NCI-H510A (cell line): ENCODE measurements at regions not wholly inside any gene's neighbourhood (a gene's known extent, or its start where the extent isn't known, plus 50 kb on each side); places are given as distances from the start of the nearest gene placed in this dataset.

Experiments used
- DNase-seq: peaks from one replicate; lab custom pipeline; 2025; lab: John Stamatoyannopoulos, UW

DNA sequence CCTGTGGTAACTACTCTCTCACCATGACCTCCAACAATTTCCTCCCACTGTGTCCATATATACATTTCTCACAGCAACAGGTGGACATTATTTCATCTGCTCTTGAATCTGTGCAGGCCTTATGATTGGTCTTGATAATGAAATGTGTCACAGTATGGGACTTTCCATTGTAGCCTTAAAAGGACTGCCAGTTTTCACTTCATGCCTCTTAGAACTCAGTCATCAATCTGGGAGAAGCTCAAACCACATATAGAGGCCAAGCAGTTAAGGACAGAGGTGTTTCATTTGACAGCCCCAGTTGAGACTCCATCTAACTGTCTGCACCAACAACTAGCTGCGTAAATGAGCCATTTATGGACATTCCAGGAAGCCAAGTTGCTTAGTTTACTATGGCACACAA, 1534.8 kb downstream of the ARAP2 start:
- no peak for DNase-seq

DNA sequence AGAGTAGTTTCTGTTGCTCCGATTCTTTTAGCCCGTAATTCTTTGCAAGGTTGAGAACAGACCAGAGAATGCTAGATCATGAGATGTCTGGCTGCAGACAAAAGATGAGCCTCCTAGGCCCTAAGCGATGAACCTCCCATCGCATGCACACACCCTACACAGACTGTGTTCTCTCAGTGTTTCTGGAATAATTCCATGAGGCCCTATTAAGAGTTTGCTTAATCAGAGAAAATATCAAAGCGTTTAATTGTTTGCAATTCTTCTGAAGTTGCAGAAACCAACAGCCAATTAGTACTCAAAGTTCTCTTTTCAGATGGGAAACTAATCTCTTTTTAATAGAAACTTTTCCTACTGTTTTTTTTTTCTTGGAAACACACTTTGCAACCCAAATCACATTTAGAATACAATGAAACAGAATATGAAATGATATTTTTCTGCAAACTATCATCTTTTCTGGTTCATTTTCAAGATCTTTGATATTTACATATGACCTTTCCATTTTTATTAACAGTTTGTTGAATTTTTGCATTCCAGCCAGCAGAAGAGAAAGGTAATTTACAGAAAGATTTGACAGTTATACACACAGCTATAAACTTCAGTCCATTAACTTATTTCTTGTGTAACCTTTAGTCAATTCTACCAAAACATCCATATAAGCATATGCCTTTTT, 1525.6 kb downstream of the ARAP2 start:
- no peak for DNase-seq

DNA sequence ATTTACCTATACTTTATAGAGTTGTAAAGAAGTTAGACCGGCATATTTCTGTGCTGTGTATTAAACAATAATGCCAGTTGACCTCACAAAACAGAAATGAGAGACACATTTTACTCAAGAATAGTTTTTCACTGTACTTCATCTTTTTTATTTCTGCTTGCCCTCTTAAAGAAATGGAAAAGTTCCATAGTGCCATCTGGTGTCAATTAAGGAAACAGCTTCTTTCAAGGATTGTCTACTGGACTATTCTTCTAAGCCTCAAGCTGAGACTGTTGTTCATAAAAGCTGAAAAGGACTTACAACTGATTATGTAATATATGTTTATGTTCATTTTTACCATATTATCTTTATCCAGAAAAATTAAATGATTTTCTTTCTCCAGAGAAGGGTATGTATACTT, 1523.7 kb downstream of the ARAP2 start:
- no peak for DNase-seq

DNA sequence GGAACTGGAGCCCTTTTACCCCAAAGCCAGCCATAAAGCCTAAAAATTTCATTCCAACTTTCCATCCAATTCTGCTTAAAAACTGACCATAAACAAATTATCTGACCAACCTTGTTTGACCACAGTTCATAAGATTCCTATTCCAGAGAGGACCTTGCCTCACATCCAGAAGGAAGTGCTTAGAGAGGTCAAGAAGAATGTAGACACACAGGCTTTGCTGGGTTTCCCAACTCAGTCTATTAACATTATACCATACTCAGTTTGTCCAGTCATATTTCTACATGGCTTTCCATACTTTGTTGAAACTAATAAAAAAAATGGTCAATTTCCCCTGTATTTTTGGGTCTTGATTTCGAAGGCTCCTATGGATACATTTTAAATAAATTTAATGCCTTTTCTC, 1522.5 kb downstream of the ARAP2 start:
- no peak for DNase-seq

DNA sequence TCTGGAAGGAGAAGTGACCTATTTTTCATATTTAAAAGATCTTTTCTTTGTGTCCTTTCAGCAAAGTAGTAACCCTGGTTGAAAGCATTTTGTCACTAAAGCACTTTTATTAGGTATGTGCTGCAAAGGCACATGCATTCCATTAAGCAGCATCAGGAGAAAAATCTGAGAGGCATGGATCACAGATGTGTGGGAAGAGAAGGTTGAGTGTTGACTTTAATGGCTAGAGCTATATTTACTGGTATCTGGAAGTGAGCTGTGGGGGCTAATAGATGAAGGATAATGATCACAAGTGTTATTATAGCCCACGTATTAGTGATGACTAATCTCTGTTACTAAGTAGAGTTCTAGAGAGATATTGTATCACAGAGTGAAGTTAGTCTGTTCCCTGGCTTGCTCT, 1520.7 kb downstream of the ARAP2 start:
- DNase-seq: no peak

DNA sequence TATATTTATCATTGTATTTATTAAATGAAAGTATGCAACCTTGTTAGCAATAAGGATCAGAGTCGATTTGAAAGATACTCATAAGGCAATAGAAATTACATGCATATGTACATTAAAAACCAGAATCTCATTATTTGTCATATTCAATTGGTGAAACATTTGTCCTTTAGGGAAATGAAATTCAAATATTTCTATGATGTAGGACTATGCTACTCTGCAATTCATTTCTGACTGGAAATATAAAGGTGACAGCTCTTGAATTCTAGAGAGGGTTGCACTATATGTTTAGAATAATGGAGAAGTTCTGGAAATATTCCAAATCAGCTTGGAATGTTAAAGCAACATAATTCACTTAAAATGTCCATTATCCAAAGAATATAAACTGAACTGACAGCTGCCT, 1519.8 kb downstream of the ARAP2 start:
- DNase-seq: no peak

DNA sequence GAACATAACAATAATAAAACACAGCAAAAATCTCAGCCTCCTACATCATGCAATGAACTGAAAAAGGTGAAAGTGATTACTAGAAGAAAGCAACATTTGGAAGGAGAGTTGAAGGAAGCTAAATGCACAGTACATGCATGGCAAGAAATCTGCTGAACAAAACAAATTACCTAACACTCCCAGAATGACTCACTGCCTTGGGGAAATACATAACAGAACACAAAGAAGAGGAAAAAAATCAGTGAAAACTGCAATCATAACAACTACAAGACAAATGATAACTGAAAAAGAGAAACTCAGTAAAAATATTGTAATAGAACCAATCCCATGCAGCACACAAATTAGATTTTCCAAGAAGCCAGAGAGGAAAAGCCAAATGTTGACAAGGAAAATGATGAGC, 1513.2 kb downstream of the ARAP2 start:
- no peak for DNase-seq

DNA sequence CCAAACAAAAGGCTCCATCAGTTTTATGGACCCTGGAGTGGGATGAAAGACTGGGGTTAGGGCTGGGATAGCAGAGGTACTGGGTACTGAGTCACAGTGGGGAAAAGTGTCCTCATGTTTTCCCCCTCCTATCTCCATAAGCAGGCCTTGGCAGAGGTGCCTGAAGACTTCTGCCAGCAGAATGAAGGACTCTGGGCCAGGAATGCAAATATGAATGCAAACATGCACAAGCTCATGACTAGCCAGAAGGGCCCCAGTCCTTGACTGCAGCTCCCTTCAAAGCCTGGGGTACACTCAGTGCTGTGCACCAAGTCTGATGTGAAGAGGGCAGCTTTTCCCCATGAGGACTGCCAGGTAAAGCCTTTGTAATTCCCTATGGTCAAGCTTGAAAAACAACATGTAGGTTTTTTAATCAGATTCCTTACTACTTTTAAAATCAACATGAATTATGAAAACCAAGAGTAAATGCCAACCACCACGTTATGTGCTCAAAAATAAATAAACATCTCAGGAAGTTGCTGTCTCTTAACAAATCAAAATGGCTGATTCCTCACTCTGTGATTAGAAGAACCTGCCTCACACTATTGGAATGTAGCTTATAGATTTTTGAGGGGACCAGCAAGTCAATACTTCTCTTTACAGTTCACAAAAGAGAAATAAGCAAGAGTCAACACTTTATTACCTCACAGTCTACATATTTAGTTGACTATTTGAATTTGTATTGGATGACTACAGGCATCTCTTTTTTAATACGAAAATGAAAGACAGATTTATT, 1512.0 kb downstream of the ARAP2 start:
- no peak for DNase-seq

DNA sequence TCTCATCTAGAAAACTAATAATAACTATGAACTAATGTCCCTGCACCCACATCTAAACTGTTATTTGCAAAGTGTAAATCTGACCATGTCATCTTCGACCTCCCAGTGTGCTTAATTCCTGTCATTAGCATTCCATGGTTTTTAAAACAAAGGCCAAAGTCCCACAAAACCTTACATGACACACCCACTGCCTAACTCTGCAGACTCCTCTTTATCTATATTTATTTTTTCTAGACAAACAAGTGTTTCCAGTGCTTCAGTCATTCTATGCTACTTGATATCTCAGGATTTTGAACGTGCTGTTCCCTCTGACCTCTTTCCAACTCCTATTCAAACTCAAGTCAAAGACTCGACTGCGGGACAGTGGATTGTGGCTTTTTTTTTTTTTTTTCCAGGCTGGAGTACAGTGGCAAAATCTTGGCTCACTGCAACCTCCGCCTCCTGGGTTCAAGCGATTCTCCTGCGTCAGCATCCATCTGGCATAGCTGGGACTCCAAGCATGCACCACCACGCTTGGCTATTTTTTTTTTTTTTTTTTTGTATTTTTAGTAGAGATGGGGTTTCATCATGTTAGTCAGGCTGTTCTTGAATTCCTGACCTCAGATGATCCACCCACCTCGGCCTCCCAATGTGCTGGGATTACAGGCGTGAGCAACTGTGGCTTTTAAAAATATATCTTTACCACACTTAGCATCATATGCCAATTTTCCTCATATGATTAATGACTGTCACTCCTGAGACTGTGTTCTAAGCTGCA, 1511.0 kb downstream of the ARAP2 start:
- DNase-seq: no peak

DNA sequence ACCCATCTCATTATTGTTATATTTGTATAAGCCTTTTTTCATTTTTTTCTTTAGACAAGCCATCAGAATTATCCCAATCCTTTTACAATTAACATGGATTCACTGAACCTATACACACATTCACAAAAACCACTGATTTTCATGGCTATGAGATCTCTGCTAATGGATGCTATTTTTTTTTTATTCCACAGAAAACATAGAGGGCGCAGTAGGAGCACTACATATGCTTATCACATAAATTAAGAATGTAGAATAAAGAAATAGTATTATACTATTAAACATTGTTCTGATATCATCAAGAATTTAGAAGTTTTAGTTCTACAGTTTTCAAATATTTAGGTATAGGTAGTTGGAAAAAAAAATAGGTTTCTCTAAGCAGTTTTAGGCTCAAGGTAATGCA, 1477.4 kb downstream of the ARAP2 start:
- no peak for DNase-seq

DNA sequence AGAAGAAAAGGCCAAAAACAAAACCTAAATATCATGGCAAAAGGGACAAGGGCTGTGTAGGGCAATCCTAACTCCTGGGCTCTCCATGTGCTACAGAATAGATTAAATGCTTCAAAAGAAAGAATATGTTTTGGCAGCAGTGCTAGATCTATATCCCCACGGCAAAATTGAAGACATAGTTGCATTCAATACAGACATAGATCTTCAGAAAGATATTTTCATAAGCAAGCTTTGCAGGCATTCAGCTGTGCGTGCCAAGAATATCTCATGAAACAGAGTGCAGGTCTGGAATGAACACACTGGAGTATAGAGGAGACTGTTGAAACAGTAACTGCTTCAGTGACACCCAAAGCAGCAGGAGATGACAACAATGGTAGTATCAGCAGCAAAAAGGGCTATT, 1476.9 kb downstream of the ARAP2 start:
- no peak for DNase-seq

DNA sequence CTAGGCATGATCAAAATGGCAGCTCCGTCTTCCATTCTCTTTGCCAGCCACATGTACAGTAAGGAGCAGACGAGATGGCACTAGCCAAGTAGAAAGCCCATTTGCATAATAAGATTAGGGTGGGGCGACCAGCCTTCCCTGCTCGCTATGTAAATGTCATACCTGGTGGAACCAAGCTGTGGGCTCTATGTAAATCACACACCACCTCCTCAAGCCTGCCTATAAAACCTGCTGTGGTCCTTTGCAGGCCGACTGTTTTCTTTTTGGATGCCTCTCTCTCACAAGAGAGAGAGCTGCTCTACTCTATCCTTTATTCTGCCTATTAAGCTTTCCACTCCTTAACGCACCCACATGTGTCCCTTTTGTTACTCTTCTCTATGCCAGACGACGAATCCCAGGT, 1472.7 kb downstream of the ARAP2 start:
- no peak for DNase-seq

DNA sequence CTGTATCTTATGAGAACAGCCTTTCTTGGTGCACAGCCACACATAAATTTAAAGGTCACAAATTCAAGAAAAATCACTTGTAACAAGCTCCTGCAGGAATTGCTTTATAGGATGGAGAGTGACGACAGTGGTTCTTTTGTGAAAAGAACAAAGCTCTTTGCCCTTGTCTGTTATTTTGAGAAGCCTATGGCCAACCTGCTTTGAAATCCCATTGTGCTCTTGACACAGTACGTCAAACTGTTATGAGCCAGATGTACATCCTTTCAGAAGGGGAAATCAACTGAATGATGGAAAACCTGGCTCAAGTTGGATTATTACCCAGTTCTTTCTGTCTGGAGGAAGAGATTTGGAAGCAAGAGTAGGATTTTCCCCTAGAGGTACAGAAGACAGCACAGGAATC, 1454.2 kb downstream of the ARAP2 start:
- no peak for DNase-seq

DNA sequence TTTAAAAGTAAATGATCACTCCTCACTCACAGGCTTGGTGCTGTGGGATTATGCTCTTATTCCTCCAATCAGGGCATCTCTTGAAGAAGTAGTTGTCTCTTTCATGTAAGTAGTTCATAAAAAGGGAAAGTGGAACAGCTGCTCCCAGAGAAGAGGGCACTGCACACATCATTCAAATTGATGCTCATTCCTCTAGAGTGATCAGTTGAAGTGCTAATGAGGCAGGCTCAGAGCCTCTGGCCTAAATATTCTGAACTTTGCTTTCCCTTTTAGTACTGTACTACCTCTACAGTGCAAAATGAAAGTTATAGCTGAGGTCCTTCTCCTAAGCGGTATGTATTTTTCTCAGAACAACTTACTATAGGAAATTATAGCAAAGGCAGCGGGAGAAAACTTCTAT, 1453.1 kb downstream of the ARAP2 start:
- no peak for DNase-seq

DNA sequence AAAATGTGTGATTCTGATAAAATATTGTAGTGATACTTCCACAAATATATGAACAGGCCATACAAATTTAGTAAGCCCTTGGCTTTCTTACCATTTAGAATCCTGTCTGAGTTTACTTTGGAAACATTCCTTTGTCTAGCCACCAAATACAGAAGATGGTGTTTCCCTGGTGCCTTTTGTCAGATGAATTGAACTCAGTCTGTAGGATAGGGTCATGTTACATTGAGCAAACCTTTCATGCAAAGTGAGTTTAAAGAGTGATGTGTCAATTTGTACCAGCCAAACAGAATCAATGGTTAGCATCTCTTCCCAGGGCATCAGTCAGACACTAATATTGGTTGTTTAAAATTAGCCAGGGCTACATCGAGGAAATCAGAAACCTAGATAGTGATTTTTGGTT, 1443.4 kb downstream of the ARAP2 start:
- no peak for DNase-seq

DNA sequence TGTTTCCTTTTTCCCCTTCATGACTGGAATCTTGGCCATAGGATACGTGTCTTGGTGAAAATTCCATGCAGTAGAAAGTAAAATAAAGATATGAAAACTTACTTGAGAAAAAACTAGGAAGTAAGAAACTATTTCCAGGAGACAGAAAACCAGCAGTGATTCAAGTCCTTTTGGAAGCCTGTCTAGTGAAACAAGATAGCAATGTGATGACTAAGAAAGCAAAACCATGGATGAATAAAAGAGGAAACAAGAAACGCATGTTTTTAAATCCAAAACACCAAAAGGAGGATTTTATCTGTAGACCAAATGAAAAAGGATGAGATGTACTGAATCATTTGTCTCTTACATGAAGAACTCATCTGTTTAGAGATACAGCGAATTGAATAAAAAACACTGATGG, 1430.0 kb downstream of the ARAP2 start:
- no peak for DNase-seq

DNA sequence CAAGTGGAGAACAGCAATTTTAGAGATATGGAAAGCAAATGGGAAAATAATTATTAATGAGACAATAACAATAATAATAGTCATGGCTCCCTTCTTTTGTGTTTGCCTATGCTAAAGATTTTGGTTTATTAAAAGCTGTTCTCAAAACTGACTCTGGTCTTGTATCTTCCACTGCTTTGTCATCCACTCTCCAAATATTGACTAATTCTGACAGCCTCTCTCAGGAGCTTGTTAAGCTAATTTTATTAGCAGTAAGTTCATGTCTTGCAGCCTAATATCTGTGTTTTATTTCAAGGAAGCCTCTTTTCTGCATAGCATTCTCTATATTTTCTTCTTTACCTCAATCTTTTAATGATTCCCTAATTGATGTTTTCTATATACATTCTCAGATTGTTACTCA, 1419.8 kb downstream of the ARAP2 start:
- no peak for DNase-seq

DNA sequence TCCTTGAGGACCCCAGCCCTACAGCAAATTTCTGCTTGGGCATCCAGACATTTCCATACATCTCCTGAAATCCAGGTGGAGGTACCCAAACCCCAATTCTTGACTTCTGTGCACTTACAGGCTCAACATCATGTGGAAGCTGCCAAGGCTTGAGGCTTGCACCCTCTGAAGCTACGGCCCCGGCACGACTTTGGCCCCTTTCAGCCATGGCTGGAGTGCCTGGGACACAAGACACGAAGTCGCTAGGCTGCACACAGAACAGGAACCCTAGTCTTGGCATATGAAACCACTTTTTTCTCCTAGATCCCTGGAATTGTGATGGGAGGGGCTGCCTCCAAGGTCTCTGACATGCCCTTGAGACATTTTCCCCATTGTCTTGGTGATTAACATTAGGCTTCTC, 1417.7 kb downstream of the ARAP2 start:
- no peak for DNase-seq

DNA sequence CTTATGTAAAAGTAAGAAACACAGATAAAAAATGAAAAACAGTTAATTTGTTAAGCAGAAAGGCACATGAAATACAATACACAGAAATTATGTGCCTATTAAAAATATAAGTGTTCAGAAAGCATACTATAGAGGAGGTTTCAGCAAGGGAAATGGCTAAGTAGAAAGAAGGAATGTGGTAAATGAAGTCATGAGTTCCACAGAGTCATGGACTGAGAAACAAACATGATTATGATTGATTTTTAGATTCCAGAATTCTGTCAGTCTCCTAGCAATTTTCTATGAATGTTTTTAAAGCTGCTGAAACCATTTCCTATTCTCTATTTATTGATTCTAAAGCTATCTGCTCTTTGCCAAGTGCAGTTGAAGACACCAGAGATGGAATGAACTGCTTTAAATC, 1398.4 kb downstream of the ARAP2 start:
- no peak for DNase-seq

DNA sequence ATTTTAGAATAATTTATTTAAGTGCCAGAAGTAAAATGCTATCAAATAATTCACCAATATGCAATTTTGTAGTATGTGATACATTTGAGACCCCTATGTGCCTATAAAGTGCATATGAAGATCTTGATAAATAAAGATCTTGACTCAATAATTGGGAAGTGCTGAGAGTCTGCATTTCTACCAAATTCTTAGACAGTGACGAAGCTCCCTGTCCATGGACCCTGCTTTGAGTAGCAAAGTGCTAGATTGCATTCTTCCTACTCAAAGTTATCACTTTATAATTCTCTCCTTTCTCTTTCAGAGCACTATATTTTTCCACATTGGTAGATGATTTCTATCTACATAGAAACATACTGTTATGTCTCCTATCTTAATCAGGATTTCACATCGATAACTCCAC, 1393.9 kb downstream of the ARAP2 start:
- no peak for DNase-seq

DNA sequence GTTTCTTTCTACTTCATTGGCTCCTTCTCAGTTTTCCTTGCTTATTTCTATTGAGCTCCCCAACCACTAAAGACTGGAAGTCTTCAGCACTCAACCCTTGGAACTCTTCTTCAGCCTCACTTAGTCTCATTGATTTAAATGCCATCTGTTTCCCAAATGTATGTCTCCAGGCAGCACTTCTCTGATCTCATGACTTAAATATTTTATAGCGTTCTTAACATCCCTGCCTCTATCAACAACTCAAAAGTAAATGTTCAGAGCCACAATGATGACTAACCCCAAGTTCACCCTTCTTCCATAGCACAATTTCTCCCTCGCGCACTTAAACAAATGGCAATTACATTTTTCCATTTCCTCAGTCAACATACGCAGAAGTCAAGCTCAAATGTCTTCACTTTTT, 1393.3 kb downstream of the ARAP2 start:
- DNase-seq: no peak

DNA sequence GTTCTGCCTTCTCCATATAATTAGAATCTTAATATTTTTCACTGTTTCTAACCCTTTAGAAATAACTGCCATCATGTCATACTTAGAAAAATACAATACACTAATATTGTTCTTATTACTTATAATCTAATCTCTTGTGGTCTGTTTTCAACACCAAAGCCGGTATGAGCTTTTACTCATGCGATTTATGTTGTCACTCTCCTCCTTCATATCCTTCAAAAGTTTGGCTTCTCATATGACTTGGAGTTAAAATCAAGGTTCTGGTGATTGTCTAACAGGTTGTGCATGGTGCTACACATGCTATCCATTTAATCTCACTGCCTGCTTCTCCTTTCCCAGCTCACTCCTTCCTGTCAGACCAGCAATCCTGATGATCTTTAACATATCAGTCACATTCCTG, 1392.9 kb downstream of the ARAP2 start:
- no peak for DNase-seq

DNA sequence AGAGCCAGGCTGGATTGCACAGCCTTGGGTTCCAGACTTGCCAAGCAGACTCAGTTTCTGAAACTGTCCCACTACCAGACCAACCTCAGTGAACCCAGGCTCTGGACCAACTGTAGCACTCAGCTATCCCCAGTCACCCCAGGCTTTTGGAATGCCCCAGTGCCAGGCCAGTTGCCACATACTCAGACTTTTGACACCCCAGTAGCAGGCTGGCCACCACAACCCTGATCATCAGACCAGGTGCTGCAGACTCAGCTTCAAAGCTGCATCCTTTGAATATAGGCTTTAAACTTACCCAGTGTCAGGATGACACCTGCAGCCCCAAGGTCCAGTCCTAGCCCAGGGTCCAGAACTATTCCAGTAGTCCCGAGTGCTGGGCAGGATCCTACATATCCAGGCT, 1389.9 kb downstream of the ARAP2 start:
- no peak for DNase-seq
